DOHH2 (cell line): ENCODE measurements at regions not wholly inside any gene's neighbourhood (a gene's known extent, or its start where the extent isn't known, plus 50 kb on each side); places are given as distances from the start of the nearest gene placed in this dataset.

Experiments
- H3F3A ChIP-seq: fragments of 200-600 bp; sonication (generic), shearing (Covaris generic); 2 replicates; pipeline ENCODE4 v1.6.0; 2016; ENCODE audit warnings: antibody characterized with exemption, mild to moderate bottlenecking; ENCODE audit not compliant: control insufficient read depth, insufficient read depth
- H3K27ac ChIP-seq: fragments of 200-600 bp; sonication (generic); 2 replicates; pipeline ENCODE4 v1.5.1; 2014; ENCODE audit warnings: low read depth, mild to moderate bottlenecking, low read length, moderate library complexity
- H3K27me3 ChIP-seq: fragments of 200-600 bp; sonication (generic); 2 replicates; pipeline ENCODE4 v1.6.1; 2014; ENCODE audit warnings: mild to moderate bottlenecking, low read length, mixed read lengths; ENCODE audit not compliant: control insufficient read depth
- H3K36me3 ChIP-seq: fragments of 200-600 bp; sonication (generic); 2 replicates; pipeline ENCODE4 v1.6.1; 2014; ENCODE audit warnings: mild to moderate bottlenecking, low read length, moderate library complexity, mixed read lengths; ENCODE audit not compliant: control insufficient read depth
- H3K4me1 ChIP-seq: fragments of 200-600 bp; sonication (generic); 2 replicates; pipeline ENCODE4 v1.6.1; 2014; ENCODE audit warnings: mild to moderate bottlenecking, low read length, mixed read lengths; ENCODE audit not compliant: control insufficient read depth
- H3K4me2 ChIP-seq: fragments of 200-600 bp; sonication (generic); 2 replicates; pipeline ENCODE4 v1.6.0; 2014; ENCODE audit warnings: mild to moderate bottlenecking, low read length, moderate library complexity
- H3K4me3 ChIP-seq: fragments of 200-600 bp; sonication (generic); 2 replicates; pipeline ENCODE4 v1.5.1; 2014; ENCODE audit warnings: mild to moderate bottlenecking, low read length, mixed read lengths
- H3K79me2 ChIP-seq: fragments of 200-600 bp; sonication (generic); 2 replicates; pipeline ENCODE4 v1.6.1; 2014; ENCODE audit warnings: mild to moderate bottlenecking, low read length, mixed read lengths; ENCODE audit not compliant: control insufficient read depth
- H3K9me2 ChIP-seq: fragments of 200-600 bp; sonication (generic); replicated peaks from 2 replicates; pipeline ENCODE4 v1.6.1; 2014; ENCODE audit warnings: mild to moderate bottlenecking, low read length, mixed read lengths; ENCODE audit not compliant: control insufficient read depth
- H3K9me3 ChIP-seq: fragments of 200-600 bp; sonication (generic); 2 replicates; pipeline ENCODE4 v1.6.1; 2014; ENCODE audit warnings: antibody characterized with exemption, low read length, mixed read lengths; ENCODE audit not compliant: control insufficient read depth, insufficient read depth
- H4K20me1 ChIP-seq: fragments of 200-600 bp; sonication (generic); 2 replicates; pipeline ENCODE4 v1.6.0; 2014; ENCODE audit warnings: low read depth, mild to moderate bottlenecking, antibody characterized with exemption, low read length, moderate library complexity; ENCODE audit not compliant: control insufficient read depth, insufficient read depth
- CTCF ChIP-seq: fragments of 200-600 bp; sonication (generic); IDR thresholded peaks from one replicate; pipeline ENCODE4 v1.5.1; 2014; ENCODE audit warnings: antibody characterized with exemption, mild to moderate bottlenecking, low read depth, low read length; ENCODE audit not compliant: poor library complexity, severe bottlenecking
- EZH2phosphoT487 ChIP-seq: fragments of 200-600 bp; sonication (generic); IDR thresholded peaks from 2 replicates; pipeline ENCODE4 v1.6.1; 2017; ENCODE audit warnings: borderline replicate concordance, mild to moderate bottlenecking, antibody characterized with exemption, low read length, moderate library complexity, mixed read lengths

DNA sequence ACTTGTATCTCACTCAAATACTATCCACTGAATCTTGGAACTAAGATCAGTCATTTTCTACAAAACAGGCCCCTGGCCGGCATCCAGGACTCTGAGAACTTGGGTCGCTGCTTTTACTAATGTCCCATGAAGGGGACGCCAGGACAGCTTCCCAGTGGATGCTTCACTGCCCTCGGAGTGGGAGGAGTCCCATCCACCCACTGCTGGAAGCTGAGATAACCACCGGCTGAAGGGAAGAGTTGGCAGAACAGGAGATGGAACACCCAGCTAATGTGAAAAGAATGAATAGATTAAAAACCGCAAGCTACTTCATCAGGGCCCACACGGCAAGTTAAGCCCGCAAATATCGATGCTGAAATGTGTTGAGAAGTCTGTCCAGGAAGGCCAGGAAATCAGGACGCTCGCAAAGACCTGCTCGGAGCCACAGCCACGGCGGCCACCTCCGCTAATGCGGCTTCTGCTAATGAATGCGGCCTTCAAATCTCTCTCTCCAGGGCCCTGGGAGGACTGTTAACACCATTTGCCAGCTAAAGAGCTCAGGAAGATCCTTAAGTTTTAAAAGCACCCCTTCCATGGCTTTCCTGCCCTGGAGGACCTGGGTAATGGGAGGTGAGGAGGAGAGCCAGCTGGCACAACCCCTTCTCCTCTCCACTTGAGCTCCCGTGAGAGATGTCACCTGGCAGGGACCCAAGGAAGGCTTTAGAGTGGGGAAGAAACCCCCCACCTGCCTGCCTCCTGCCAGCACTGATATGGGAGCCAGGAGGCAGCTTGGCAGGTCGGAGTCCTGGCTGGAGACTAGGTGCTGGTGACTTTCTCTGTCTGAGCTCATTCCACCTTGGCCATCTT lies 226.6 kb upstream of the RPL38 start:
- Histone ChIP-seq H3K27me3 (0 out of 2 replicates have a peak, but pooled peaks cover 3% of the 10 kb centered on the region), H3K9me3 (no peaks in the 10 kb centered on the region), H4K20me1 (no peaks in the 10 kb centered on the region), H3K4me1 (no peaks in the 10 kb centered on the region), H3K4me2 (no peak overlapping the region), H3F3A (no peaks in the 10 kb centered on the region), H3K27ac (no peak overlapping the region), H3K9me2 (no peaks in the 10 kb centered on the region), H3K4me3 (no peak overlapping the region), H3K36me3 (no peaks in the 10 kb centered on the region), H3K79me2 (no peaks in the 10 kb centered on the region)
- TF ChIP-seq EZH2phosphoT487 (no peak), CTCF (no peak)

- Histone ChIP-seq H3K27ac (no peak overlapping the region), H3K4me2 (no peak overlapping the region), H3K9me2 (no peaks in the 10 kb centered on the region), H4K20me1 (no peaks in the 10 kb centered on the region), H3K79me2 (no peaks in the 10 kb centered on the region), H3K9me3 (no peaks in the 10 kb centered on the region), H3K4me1 (no peaks in the 10 kb centered on the region), H3K27me3 (peaks cover 10% of the 10 kb centered on the region; the same call in 1 of the 2 replicates), H3K36me3 (no peaks in the 10 kb centered on the region), H3F3A (no peaks in the 10 kb centered on the region), H3K4me3 (no peak overlapping the region)
- no peak for TF ChIP-seq CTCF
- no peak for TF ChIP-seq EZH2phosphoT487
These were observed 223.0 kb upstream of the RPL38 start for GRCh38 chr17:73980517-73980916.

DNA sequence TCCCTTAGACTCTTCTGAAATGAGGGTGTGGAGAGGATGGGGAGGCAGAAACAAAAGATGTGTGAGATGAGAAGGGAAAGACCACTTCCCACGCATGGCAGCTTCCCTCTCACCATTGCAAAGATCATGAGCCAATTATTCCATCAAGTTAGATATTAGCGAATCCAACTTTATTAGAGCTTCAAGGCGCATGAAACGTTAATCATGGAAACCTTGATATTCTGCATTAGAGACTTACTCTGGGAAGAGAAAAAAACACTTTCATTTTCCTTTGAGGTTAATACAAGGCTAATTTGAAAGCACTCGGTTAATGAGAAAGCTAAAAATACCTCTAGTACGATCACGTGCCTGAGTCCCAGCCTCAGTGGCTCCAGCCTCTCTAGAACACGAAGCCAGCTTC lies 220.6 kb upstream of the RPL38 start:
- Histone ChIP-seq H3K27me3 (peaks cover 10% of the 10 kb centered on the region; the same call in 1 of the 2 replicates), H3K4me1 (no peaks in the 10 kb centered on the region), H3K9me3 (no peaks in the 10 kb centered on the region), H3K27ac (no peak overlapping the region), H3K4me3 (no peak overlapping the region), H3F3A (no peaks in the 10 kb centered on the region), H3K36me3 (no peaks in the 10 kb centered on the region), H3K79me2 (no peaks in the 10 kb centered on the region), H3K9me2 (no peaks in the 10 kb centered on the region), H4K20me1 (no peaks in the 10 kb centered on the region), H3K4me2 (no peak overlapping the region)
- TF ChIP-seq CTCF: no peak
- no peak for TF ChIP-seq EZH2phosphoT487
